ENCODE measurements at regions not wholly inside any gene's neighbourhood (a gene's known extent, or its start where the extent isn't known, plus 50 kb on each side); places are given as distances from the start of the nearest gene placed in this dataset.
"Not testable (repeated sequence)": the region's sequence is repeated elsewhere in the genome, so short reads cannot be mapped to it uniquely, and the experiment has no call there.

DNA sequence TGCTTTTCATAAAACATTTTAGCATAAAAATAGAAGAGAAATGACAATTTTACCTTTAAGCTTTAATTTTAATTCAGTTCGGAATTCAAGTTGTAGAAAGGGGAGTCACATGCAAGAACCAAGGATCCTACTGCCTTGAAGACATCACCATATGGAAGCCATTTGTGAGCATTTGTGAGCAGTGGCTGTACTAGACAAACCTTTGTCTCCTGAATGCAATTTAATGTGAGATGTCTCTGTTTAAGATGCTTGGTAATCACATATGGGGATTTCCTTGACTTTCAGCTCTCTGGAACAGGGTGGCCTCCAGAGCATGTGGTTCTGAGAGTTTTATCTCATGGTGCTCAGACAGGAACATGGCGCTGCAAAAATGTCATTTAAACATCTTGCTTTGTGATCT lies 421.8 kb downstream of the NYAP2 start:
- DNase-seq (ENCODE audit: low spot score) = no peak
- TF ChIP-seq, protein P1, sequence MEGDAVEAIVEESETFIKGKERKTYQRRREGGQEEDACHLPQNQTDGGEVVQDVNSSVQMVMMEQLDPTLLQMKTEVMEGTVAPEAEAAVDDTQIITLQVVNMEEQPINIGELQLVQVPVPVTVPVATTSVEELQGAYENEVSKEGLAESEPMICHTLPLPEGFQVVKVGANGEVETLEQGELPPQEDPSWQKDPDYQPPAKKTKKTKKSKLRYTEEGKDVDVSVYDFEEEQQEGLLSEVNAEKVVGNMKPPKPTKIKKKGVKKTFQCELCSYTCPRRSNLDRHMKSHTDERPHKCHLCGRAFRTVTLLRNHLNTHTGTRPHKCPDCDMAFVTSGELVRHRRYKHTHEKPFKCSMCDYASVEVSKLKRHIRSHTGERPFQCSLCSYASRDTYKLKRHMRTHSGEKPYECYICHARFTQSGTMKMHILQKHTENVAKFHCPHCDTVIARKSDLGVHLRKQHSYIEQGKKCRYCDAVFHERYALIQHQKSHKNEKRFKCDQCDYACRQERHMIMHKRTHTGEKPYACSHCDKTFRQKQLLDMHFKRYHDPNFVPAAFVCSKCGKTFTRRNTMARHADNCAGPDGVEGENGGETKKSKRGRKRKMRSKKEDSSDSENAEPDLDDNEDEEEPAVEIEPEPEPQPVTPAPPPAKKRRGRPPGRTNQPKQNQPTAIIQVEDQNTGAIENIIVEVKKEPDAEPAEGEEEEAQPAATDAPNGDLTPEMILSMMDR (IDR thresholded peaks at IDR 0.05) = no peak
- no peak overlapping the region for H3K27ac ChIP-seq
- H3K4me3 ChIP-seq = no peak overlapping the region

DNA sequence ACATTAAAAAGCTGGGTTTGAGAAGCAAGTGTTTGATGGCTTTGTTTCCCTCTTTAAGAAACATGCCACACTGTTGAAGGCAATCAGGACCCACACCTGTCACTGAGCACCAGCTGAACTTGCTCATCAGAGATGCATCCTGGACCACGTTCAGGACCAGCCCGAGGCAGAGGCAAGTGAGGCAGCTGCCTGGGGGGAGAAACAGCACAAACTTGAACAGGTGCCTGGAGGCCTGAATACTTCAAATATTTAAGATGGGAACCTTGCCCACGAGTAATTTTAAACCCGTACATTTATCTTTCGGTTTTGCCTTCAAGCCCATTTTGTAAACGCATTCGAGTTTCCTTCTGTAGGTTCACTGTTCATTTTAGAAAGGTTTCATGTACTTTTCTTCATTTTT lies 421.3 kb downstream of the NYAP2 start:
- Histone ChIP-seq H3K4me3 (no peak overlapping the region), H3K27ac (no peak overlapping the region)
- TF ChIP-seq, protein P1 (IDR thresholded peaks at IDR 0.05) = no peak
- DNase-seq (ENCODE audit: low spot score) = no peak

GRCh38 chr2:225814554-225814953 lies 415.0 kb downstream of the NYAP2 start:
- TF ChIP-seq, protein P1 (IDR thresholded peaks at IDR 0.05) = no peak
- Histone ChIP-seq H3K27ac (no peak overlapping the region), H3K4me3 (no peak overlapping the region)
- DNase-seq (ENCODE audit: low spot score) = no peak

DNA sequence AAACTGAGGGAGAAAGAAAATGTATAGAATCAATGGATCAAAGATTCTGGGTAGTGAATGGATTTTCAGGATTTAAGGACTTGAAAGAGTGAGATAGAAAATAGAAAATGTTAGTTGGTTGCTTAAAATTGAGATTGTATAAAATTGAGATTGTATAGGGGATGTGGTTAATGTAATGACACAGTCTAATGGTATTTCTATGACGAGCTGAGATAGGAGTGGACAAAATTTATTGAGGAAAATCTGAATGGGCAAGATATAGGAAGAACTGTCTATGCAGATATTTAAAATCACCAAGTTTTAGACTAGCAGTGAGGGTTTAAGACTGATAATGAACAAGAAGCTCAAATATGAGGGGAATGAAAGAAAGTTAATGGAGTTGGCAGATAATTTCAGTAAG lies 406.6 kb downstream of the NYAP2 start:
- no peak overlapping the region for H3K27ac ChIP-seq
- no peak for DNase-seq (ENCODE audit: low spot score)
- TF ChIP-seq, protein P1 (IDR thresholded peaks at IDR 0.05) = no peak
- no peak overlapping the region for H3K4me3 ChIP-seq

DNA sequence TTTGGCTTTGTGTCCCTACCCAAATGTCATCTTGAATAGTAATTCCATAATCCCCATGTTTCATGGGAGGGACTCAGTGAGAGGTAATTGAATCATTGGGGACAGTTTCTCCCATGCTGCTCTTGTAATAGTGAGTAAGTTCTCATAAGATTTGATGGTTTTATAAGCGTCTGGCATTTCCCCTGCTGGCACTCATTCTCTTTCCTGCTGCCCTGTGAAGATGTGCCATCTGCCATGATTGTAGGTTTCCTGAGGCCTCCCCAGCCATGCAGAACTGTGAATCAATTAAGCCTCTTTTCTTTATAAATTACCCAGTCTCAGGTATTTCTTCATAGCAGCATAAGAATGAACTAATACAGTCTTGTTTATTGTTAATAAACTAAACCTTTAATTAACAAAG lies 402.6 kb downstream of the NYAP2 start:
- not testable (repeated sequence) for DNase-seq (ENCODE audit: low spot score); H3K4me3 ChIP-seq

GRCh38 chr2:225797394-225797793 lies 397.9 kb downstream of the NYAP2 start:
- TF ChIP-seq, protein P1 (IDR thresholded peaks at IDR 0.05) = no peak
- Histone ChIP-seq H3K27ac (no peak overlapping the region), H3K4me3 (no peak overlapping the region)
- no peak for DNase-seq (ENCODE audit: low spot score)

More for the DNA sequence above, 402.6 kb downstream of the NYAP2 start:
- H3K27ac ChIP-seq = not testable (repeated sequence)

- H3K27ac ChIP-seq = no peak overlapping the region
- no peak for DNase-seq (ENCODE audit: low spot score)
- TF ChIP-seq, protein P1 (IDR thresholded peaks at IDR 0.05) = no peak
- no peak overlapping the region for H3K4me3 ChIP-seq
These were observed 395.3 kb downstream of the NYAP2 start for GRCh38 chr2:225794652-225795400.

All from coronary artery (tissue), 2 donors.